Caco-2 (cell line): ENCODE measurements at regions not wholly inside any gene's neighbourhood (a gene's known extent, or its start where the extent isn't known, plus 50 kb on each side); places are given as distances from the start of the nearest gene placed in this dataset.

Experiments used
- BruUV-seq: library from RNA; stranded (reverse); fragments of 400-500 nt; replicated peaks from 2 replicates; lab custom pipeline; 2021; lab: Mats Ljungman, UMichigan
- CTCF ChIA-PET: fragments of 300-600 bp; sonication (Branson Sonifier 250); formaldehyde crosslinking; loops from one replicate; lab custom pipeline; 2022; ENCODE audit warnings: antibody characterized with exemption; lab: Charles Lee
- POLR2A ChIA-PET: fragments of 300-600 bp; sonication (Branson Sonifier 250); formaldehyde crosslinking; loops from one replicate; lab custom pipeline; 2022; ENCODE audit warnings: antibody characterized with exemption; lab: Charles Lee
- DNase-seq, 2 experiments: peaks; one replicate each; pipeline versions ENCODE4 v3.0.0 to v3.0.0-alpha.2; 2020 to 2022
- H3K27me3 ChIP-seq: replicated peaks from 2 replicates; pipeline ENCODE4 v1.6.0; 2011; ENCODE audit warnings: low read length; ENCODE audit not compliant: control insufficient read depth, insufficient read depth
- H3K36me3 ChIP-seq: 2 replicates; pipeline ENCODE4 v1.5.1; 2011; ENCODE audit warnings: low read length; ENCODE audit not compliant: control insufficient read depth, insufficient read depth
- H3K4me1 ChIP-seq: fragments of 250-450 bp; sonication (Bioruptor Pico); 2 replicates; pipeline ENCODE4 v1.5.1; 2020; ENCODE audit warnings: mild to moderate bottlenecking
- H3K4me3 ChIP-seq: 2 replicates; pipeline ENCODE4 v1.5.1; 2011; ENCODE audit warnings: low read depth, mild to moderate bottlenecking, control low read depth, low read length
- H3K9me3 ChIP-seq: fragments of 250-450 bp; sonication (Bioruptor Pico); 2 replicates; pipeline ENCODE4 v1.5.1; 2020; ENCODE audit warnings: mild to moderate bottlenecking, moderate library complexity
- H3K27ac Mint-ChIP-seq: one replicate; pipeline ENCODE4 v1.8.0; 2022; ENCODE audit warnings: mixed read lengths; ENCODE audit not compliant: unreplicated experiment
- H3K27me3 Mint-ChIP-seq: one replicate; pipeline ENCODE4 v1.8.0; 2022; ENCODE audit warnings: mixed read lengths; ENCODE audit not compliant: insufficient read depth, unreplicated experiment
- H3K36me3 Mint-ChIP-seq: one replicate; pipeline ENCODE4 v1.8.0; 2022; ENCODE audit warnings: mild to moderate bottlenecking, mixed read lengths; ENCODE audit not compliant: insufficient read depth, unreplicated experiment
- H3K4me1 Mint-ChIP-seq: one replicate; pipeline ENCODE4 v1.8.0; 2022; ENCODE audit warnings: low read depth, mixed read lengths; ENCODE audit not compliant: unreplicated experiment
- H3K4me3 Mint-ChIP-seq: one replicate; pipeline ENCODE4 v1.8.0; 2022; ENCODE audit warnings: mild to moderate bottlenecking, moderate library complexity, mixed read lengths; ENCODE audit not compliant: unreplicated experiment
- H3K9me3 Mint-ChIP-seq: one replicate; pipeline ENCODE4 v1.8.0; 2022; ENCODE audit warnings: mixed read lengths; ENCODE audit not compliant: unreplicated experiment
- CTCF ChIP-seq, 2 experiments: fragments of 200-600 bp in 1 of 2; IDR thresholded peaks; 1 replicate in 1 of 2; 2 replicates in 1 of 2; pipeline versions ENCODE4 v1.5.1 to v1.8.0; 2011 to 2022; ENCODE audit warnings: antibody characterized with exemption in 1 of 2, control low read depth in 1 of 2, inconsistent platforms in 1 of 2, low read depth in 1 of 2, low read length in 1 of 2, mild to moderate bottlenecking in 1 of 2, moderate library complexity in 1 of 2; ENCODE audit not compliant: insufficient read depth in 1 of 2, severe bottlenecking in 1 of 2, unreplicated experiment in 1 of 2
- intact Hi-C: fragments of 100-400 bp; cut with micrococcal nuclease; formaldehyde crosslinking; loops from one replicate; pipeline ENCODE4 v1.10.0; 2022; ENCODE audit not compliant: unreplicated experiment

DNA sequence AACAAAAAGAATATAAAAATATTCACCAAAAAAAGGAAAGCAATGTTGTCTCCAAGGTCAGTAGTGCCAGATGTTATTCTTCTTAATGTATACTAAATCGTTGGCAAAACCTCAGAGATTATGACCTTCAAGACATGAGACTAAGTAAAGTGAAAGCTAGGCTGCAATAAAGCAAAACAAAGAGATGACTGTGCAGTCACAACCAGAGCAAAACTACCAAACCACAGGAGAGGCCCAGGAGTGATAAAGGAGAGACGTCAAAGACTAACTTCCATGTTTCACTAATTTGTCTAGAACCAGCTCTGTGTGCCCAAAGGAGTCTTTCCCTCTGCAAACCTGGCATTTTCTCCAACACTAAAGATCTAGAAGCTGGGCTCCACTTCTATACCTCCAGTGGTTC lies 155.9 kb upstream of the POU3F2 start:
- no TSS peak for BruUV-seq
- ChIA-PET CTCF (no interaction called here), POLR2A (no interaction called here)
- no peaks in the 10 kb centered on the region for H3K9me3 Mint-ChIP-seq
- no peaks in the 10 kb centered on the region for H3K4me1 ChIP-seq
- H3K4me1 Mint-ChIP-seq: no peaks in the 10 kb centered on the region
- no peaks in the 10 kb centered on the region for H3K9me3 ChIP-seq
- H3K4me3 ChIP-seq: no peak overlapping the region
- DNase-seq: no peak
- no peaks in the 10 kb centered on the region for H3K27me3 ChIP-seq
- H3K4me3 Mint-ChIP-seq: no peak overlapping the region
- intact Hi-C loops: no loop called here
- H3K27ac Mint-ChIP-seq: no peak overlapping the region
- H3K27me3 Mint-ChIP-seq: peaks cover 5% of the 10 kb centered on the region
- no peaks in the 10 kb centered on the region for H3K36me3 ChIP-seq
- H3K36me3 Mint-ChIP-seq: no peaks in the 10 kb centered on the region
- no peak for TF ChIP-seq CTCF (IDR thresholded peaks at IDR 0.05; ENCODE audit: insufficient read depth in 1 of 2, low read depth in 1 of 2, low read length in 1 of 2, severe bottlenecking in 1 of 2, unreplicated experiment in 1 of 2)

- no peak overlapping the region for H3K4me3 Mint-ChIP-seq
- Histone ChIP-seq H3K9me3 (no peaks in the 10 kb centered on the region), H3K27me3 (no peaks in the 10 kb centered on the region), H3K36me3 (no peaks in the 10 kb centered on the region), H3K4me3 (no peak overlapping the region), H3K4me1 (no peaks in the 10 kb centered on the region)
- no peak for DNase-seq
- intact Hi-C loops: no loop called here
- H3K36me3 Mint-ChIP-seq: no peaks in the 10 kb centered on the region
- H3K27ac Mint-ChIP-seq: no peak overlapping the region
- H3K27me3 Mint-ChIP-seq: peaks cover 13% of the 10 kb centered on the region
- H3K4me1 Mint-ChIP-seq: no peaks in the 10 kb centered on the region
- no peak for TF ChIP-seq CTCF (IDR thresholded peaks at IDR 0.05; ENCODE audit: insufficient read depth in 1 of 2, low read depth in 1 of 2, low read length in 1 of 2, severe bottlenecking in 1 of 2, unreplicated experiment in 1 of 2)
- H3K9me3 Mint-ChIP-seq: no peaks in the 10 kb centered on the region
- BruUV-seq: no TSS peak
- ChIA-PET POLR2A (no interaction called here), CTCF (no interaction called here)
These were observed 148.3 kb upstream of the POU3F2 start for GRCh38 chr6:98686008-98686601.

- Mint-ChIP-seq H3K27ac (no peak overlapping the region), H3K9me3 (no peaks in the 10 kb centered on the region), H3K36me3 (no peaks in the 10 kb centered on the region), H3K4me3 (no peak overlapping the region), H3K4me1 (no peaks in the 10 kb centered on the region), H3K27me3 (peaks cover 14% of the 10 kb centered on the region)
- BruUV-seq: no TSS peak
- Histone ChIP-seq H3K36me3 (no peaks in the 10 kb centered on the region), H3K4me3 (no peak overlapping the region), H3K9me3 (no peaks in the 10 kb centered on the region), H3K4me1 (no peaks in the 10 kb centered on the region), H3K27me3 (no peaks in the 10 kb centered on the region)
- no peak for DNase-seq
- intact Hi-C loops: no loop called here
- POLR2A ChIA-PET: no interaction called here
- no peak for TF ChIP-seq CTCF (IDR thresholded peaks at IDR 0.05; ENCODE audit: insufficient read depth in 1 of 2, low read depth in 1 of 2, low read length in 1 of 2, severe bottlenecking in 1 of 2, unreplicated experiment in 1 of 2)
- CTCF ChIA-PET: no interaction called here
These were observed 146.6 kb upstream of the POU3F2 start for GRCh38 chr6:98687752-98688151.
